ENCODE measurements at regions not wholly inside any gene's neighbourhood (a gene's known extent, or its start where the extent isn't known, plus 50 kb on each side); places are given as distances from the start of the nearest gene placed in this dataset.

- ChIA-PET CTCF (no interaction called here), POLR2A (no interaction called here)
- no peak for TF ChIP-seq CTCF (IDR thresholded peaks at IDR 0.05; ENCODE audit: control extremely low read depth, extremely low read depth, low read depth, missing control alignments)
Measured at GRCh38 chr7:155953781-155954549, 141.7 kb upstream of the SHH start.

GRCh38 chr7:155953501-155953778, 141.2 kb upstream of the SHH start:
- ChIA-PET POLR2A (no interaction called here), CTCF (no interaction called here)
- TF ChIP-seq CTCF (IDR thresholded peaks at IDR 0.05; ENCODE audit: control extremely low read depth, extremely low read depth, low read depth, missing control alignments): no peak
- no peak for DNase-seq (ENCODE audit: extremely low spot score)

More at GRCh38 chr7:155953781-155954549, 141.7 kb upstream of the SHH start:
- no peak for DNase-seq (ENCODE audit: extremely low spot score)

GRCh38 chr7:155951554-155952158, 139.4 kb upstream of the SHH start:
- ChIA-PET CTCF (no interaction called here), POLR2A (no interaction called here)
- no peak for DNase-seq (ENCODE audit: extremely low spot score)
- no peak for TF ChIP-seq CTCF (IDR thresholded peaks at IDR 0.05; ENCODE audit: control extremely low read depth, extremely low read depth, low read depth, missing control alignments)

- ChIA-PET POLR2A (no interaction called here), CTCF (no interaction called here)
- DNase-seq (ENCODE audit: extremely low spot score): no peak
- no peak for TF ChIP-seq CTCF (IDR thresholded peaks at IDR 0.05; ENCODE audit: control extremely low read depth, extremely low read depth, low read depth, missing control alignments)
Measured at GRCh38 chr7:155950898-155951553, 138.8 kb upstream of the SHH start.

GRCh38 chr7:155948845-155949244, 136.6 kb upstream of the SHH start:
- no peak for DNase-seq (ENCODE audit: extremely low spot score)
- no peak for TF ChIP-seq CTCF (IDR thresholded peaks at IDR 0.05; ENCODE audit: control extremely low read depth, extremely low read depth, low read depth, missing control alignments)
- ChIA-PET POLR2A (no interaction called here), CTCF (interaction anchor here (0.6 to 1.5 kb wide), 3 partner anchors 11 to 723 kb away, joined by 3 read pairs; no protein-coding TSS in a partner anchor)

GRCh38 chr7:155948423-155948822, 136.2 kb upstream of the SHH start:
- no peak for DNase-seq (ENCODE audit: extremely low spot score)
- ChIA-PET POLR2A (no interaction called here), CTCF (no interaction called here)
- no peak for TF ChIP-seq CTCF (IDR thresholded peaks at IDR 0.05; ENCODE audit: control extremely low read depth, extremely low read depth, low read depth, missing control alignments)
